GM21528 (cell line): ENCODE measurements at regions not wholly inside any gene's neighbourhood (a gene's known extent, or its start where the extent isn't known, plus 50 kb on each side); places are given as distances from the start of the nearest gene placed in this dataset.

ENCODE experiments used
- ATAC-seq: cut with Tn5 transposase; IDR thresholded peaks from one replicate; pipeline ENCODE4 v1.9.1; 2021; ENCODE audit warnings: mild to moderate bottlenecking, moderate library complexity; ENCODE audit not compliant: unreplicated experiment, low FRiP score

GRCh38 chr1:187853505-187853904 is 1024.8 kb downstream of the PLA2G4A start:
- ATAC-seq = no peak

GRCh38 chr1:187854457-187854856 is 1025.7 kb downstream of the PLA2G4A start:
- no peak for ATAC-seq

GRCh38 chr1:187862506-187862905 is 1033.8 kb downstream of the PLA2G4A start:
- ATAC-seq = no peak

- no peak for ATAC-seq
These were observed 1041.8 kb downstream of the PLA2G4A start for GRCh38 chr1:187870552-187870951.

- ATAC-seq = no peak
These were observed 1042.6 kb downstream of the PLA2G4A start for GRCh38 chr1:187871177-187871845.

- no peak for ATAC-seq
These were observed 1043.8 kb downstream of the PLA2G4A start for GRCh38 chr1:187872550-187872949.

GRCh38 chr1:187873126-187873525 is 1044.4 kb downstream of the PLA2G4A start:
- ATAC-seq = no peak

- no peak for ATAC-seq
These were observed 1048.0 kb downstream of the PLA2G4A start for GRCh38 chr1:187876775-187877174.

- ATAC-seq = no peak
These were observed 1048.5 kb downstream of the PLA2G4A start for GRCh38 chr1:187877220-187877619.

- no peak for ATAC-seq
These were observed 1050.1 kb downstream of the PLA2G4A start for GRCh38 chr1:187878883-187879282.

GRCh38 chr1:187883356-187883755 is 1054.6 kb downstream of the PLA2G4A start:
- ATAC-seq = no peak

- ATAC-seq = no peak
These were observed 1063.4 kb downstream of the PLA2G4A start for GRCh38 chr1:187891993-187892682.

GRCh38 chr1:187892683-187893039 is 1063.9 kb downstream of the PLA2G4A start:
- ATAC-seq = no peak

GRCh38 chr1:187893471-187893870 is 1064.7 kb downstream of the PLA2G4A start:
- no peak for ATAC-seq

- no peak for ATAC-seq
These were observed 1065.6 kb downstream of the PLA2G4A start for GRCh38 chr1:187894349-187894748.

GRCh38 chr1:187903223-187903622 is 1074.5 kb downstream of the PLA2G4A start:
- no peak for ATAC-seq

- ATAC-seq = no peak
These were observed 1080.6 kb downstream of the PLA2G4A start for GRCh38 chr1:187909382-187909781.

- ATAC-seq = no peak
These were observed 1083.1 kb downstream of the PLA2G4A start for GRCh38 chr1:187911820-187912219.

- no peak for ATAC-seq
These were observed 1092.2 kb downstream of the PLA2G4A start for GRCh38 chr1:187920976-187921375.

GRCh38 chr1:187921426-187921825 is 1092.7 kb downstream of the PLA2G4A start:
- ATAC-seq = no peak

- ATAC-seq = no peak
These were observed 1093.5 kb downstream of the PLA2G4A start for GRCh38 chr1:187922255-187922654.

- no peak for ATAC-seq
These were observed 1095.5 kb downstream of the PLA2G4A start for GRCh38 chr1:187924252-187924651.
